ENCODE measurements at regions not wholly inside any gene's neighbourhood (a gene's known extent, or its start where the extent isn't known, plus 50 kb on each side); places are given as distances from the start of the nearest gene placed in this dataset.
"Not testable (repeated sequence)": the region's sequence is repeated elsewhere in the genome, so short reads cannot be mapped to it uniquely, and the experiment has no call there.

DNA sequence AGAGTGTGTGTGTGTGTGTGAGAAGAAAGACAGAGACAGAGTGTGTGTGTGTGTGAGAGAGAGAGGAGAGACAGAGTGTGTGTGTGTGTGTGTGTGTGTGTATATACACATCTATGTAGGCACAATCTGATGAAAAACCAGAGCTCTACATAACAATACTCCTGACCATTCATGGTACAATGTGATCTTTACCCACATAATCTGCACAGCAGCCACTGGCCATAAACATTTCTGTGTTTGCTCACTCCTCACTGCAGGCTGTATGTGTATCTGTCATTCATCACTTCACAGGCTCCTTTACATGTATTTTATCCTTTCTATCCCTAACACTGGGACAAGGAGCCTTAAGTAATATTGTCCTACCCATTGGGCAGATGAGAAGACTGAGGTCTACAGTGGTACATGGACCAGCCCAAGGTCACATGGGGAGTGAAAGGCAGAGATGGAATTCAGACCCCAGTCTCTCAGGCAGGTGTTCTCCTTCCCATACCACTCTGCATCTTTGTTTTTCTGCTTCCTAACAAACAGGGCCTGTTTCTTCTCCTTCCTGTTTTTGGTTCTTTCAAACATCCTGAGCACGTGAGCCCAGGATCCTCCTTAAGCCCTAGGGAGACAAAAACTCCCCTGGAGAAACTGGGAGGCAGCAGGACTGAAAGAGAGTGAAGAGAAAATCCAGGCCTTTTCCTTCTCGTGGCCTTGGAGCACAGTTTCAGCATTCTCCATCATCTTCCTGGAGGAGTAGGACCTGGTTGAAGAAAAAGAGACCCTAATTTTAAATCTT, 201.7 kb upstream of the MSX2 start:
- no peak for DNase-seq (ENCODE audit: low spot score)

DNA sequence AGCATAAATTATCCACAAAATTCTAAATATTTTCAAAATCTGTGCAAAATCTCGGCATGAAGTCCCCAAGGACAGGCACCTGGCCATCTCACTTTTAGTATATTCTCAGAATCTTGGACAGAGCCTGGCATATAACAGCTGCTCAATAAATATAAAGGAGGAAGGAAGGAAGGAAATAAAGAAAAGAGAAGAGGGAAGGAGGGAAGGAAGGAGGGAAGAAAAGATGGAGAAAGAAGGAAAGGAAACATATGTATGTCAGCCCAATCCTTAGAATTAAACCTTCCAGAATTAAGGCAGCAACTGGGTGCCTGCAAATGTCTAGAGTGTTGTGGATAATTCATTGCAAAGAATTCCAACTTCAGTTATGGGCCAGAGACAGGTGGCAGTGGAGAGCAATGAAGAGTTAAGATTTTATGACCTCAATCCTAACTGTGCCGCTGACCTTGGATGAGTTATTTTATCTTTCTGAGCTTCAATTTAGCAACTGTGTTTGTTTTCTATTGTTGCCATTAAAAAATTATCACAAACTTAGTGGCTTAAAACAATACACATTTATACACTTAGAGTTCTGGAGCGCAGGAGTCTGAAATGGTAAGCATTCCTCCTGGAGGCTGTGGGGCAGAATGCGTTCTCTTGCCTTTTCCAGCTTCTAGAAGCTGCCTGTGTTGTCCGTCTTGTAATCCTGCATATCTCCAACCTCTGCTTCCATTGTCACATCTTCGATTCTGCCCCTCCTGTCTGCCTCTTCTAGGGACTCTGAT, 200.9 kb upstream of the MSX2 start:
- DNase-seq (ENCODE audit: low spot score), result no peak

DNA sequence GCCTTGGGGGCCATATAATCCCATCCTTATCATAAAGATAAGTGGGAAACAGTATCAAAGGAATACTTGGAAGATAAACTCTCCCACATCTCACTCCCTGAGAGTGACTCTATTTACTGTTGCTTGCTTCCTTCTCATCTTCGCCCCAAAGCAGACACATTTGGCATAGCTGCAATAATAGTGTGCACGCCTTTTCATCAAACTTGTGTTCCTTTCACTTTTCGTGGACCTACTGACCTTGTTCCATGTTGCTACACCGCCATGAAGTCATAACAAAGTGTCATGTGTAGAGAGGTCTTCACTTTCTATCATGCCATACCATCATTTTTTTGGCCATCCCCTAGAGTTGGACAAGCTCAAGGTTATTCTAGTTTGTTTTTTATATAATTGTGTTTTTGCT, 200.0 kb upstream of the MSX2 start:
- DNase-seq (ENCODE audit: low spot score), result no peak

DNA sequence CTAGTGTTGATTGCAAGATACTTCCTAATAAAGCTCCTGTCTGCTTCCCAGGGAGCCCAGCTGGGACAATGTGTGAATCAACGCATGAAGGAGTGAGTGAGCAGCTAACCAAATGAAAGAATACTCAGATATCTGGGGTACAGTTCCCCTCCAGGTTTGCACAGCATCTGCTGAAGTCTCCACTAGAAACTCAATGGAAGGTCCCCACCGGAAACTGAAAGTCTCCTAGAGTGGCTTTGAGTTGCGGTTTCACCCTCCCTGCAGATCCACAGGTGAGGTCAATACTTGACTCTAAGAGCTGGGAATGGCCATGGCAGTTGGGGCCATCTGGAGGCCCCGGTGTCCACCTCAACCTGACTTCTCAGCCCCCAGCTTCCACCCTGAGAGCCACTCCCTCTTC, 198.2 kb upstream of the MSX2 start:
- DNase-seq (ENCODE audit: low spot score), result no peak

DNA sequence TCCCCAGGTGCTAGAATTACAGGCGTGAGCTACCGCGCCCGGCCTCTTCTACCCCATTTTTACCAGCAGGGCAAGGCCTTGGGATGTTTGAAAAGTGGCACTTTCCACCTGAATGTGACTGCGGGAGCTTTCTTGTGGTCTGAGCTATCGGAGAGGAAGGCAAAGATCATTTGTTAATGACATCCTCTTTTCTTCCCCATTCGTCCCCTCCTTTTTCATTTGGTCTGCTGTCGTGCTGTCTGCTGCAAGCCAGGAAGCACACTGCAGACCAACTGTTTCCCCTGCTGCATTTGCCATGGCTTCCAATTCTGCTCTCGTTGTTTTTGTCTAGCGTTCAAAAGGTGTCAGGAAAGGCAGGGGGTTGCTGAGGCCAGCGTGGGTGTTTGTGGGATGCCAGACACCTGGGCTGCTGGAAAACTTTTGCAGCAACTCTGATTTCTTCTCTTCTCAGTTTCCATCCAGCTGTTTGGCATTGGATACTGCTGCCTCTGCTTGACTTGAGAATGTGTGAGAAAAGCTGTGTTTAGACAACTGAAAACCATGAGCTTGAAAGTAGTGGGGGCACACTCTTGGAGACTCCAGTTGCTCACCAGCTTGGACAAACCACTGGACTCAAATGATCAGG, 196.4 kb upstream of the MSX2 start:
- DNase-seq (ENCODE audit: low spot score), result no peak

DNA sequence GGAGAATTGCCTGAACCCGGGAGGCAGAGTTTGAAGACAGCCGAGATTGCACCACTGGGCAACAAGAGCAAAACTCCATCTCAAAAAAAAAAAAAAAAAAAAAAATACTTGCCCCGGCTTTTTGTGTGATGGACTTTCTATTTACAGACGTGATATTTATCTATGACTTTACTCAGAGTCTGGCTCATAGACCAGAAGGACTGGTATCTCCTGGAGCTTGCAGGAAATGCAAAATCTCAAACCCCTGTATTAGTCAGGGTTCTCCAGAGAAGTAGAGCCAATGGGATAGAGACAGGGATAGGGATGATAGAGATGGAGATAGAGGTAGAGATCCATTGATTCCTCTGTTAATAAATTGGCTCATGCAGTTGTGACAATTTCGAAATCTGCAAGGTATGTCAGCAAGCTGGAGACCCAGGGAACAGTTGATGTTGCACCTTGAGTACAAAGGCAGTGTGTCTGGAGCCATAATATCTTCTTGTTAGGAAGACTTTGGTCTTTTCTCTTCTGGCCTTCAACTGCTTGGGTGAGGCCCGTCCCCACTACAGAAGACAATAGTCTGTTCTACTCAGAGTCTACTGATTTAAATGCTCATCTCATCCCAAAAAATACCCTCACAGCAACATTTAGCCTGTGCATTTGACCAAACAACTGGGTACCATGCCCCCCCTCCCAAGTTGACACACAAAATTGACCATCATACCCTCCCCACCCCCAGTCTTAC, 195.4 kb upstream of the MSX2 start:
- DNase-seq (ENCODE audit: low spot score), result no peak

DNA sequence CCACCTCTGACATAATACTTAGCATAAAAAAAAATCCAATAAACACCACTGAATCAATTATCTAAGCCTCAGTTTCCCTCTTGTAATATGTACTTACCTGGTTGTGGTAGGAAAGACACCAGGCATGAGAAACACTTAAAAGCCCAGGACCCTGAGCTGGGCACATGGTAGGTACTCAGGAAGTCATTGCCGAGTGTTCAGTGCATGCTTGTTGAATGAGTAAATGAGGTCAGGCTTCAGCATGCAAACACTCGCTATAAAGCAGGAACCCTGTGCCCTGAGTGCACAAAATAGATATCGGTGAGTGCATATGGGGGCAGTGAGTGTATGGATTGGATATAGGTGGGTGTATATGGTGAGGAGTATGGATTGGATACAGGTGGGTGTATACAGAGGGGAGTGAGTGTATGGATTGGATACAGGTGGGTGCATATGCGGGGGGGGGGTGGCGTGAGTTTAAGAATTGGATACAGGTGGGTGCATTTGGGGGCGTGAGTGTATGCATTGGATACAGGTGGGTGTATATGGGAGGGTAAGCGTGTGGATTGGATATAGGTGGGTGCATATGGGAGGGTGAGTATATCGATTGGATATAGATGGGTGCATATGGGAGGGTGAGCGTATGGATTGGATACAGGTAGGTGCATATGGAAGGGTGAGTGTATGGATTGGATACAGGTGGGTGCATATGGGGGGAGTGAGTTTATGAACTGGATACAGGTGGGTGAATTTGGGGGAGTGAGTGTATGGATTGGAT, 194.3 kb upstream of the MSX2 start:
- DNase-seq (ENCODE audit: low spot score), result no peak

DNA sequence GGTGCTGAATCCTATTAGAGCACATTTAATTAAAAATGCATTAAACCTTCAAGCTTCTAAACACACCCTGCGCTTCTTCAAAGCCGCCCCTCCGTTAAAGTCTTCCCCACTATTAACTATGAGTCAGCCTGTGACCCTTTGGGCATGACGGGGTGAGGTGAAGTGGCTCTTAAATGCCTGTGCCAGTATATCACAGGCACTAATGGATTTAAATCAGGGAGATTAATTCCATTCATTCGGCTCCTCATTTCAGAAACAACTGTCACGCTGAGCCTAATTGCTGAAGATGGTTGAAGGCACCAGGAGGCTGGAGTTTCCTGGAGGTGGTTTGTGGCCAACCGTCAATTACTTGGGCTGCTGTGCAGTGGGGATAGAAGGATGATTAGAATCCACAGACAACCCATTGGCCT, 192.6 kb upstream of the MSX2 start:
- no peak for DNase-seq (ENCODE audit: low spot score)

DNA sequence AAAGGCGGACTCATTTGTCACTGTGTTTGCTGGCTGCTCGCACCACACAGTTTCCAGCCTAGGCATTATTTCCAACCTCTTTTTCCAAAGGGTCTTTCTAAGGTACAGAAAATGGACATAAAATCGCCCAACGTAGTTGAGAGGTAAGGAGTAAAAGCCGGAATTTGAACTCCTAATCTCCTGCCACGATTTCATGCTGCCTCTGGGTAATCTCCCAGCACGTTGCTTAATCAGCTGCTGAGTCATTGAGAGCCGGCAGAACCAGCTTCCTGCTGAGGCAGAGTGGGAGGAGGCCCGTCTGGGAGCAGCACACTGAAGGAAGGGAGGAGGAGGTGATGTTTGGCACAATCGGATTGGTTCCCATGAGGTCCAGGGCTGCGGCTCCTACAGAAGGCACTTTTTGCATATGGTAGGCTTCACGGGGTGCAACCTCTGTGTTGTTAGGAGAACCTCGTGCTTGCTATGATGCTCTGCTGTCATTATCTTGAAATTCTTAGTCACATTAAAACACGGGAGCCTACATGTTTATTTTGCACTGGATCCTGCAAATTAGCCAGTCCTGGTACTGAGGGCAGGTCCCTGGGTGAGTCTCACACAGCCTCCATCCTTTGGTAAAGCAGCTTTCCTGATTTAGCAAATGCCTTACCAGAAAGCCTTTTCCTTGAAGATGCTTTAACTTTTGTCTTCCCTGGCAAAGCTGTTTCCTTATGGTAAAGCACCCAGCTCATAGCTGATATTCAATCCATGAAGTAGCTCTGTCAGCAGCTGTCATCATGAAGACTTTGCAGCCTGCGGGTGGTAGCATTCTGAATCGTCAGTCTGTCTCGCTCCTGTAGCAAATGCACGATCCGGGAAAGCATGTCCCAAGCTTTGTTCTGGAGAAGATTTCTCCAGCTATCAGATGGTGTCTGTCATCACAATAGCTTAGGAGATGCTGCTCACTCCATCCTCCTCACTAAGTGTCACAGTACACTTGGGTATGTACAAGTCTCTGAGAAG, 191.6 kb upstream of the MSX2 start:
- peak; percentile 11 for DNase-seq (ENCODE audit: low spot score)

DNA sequence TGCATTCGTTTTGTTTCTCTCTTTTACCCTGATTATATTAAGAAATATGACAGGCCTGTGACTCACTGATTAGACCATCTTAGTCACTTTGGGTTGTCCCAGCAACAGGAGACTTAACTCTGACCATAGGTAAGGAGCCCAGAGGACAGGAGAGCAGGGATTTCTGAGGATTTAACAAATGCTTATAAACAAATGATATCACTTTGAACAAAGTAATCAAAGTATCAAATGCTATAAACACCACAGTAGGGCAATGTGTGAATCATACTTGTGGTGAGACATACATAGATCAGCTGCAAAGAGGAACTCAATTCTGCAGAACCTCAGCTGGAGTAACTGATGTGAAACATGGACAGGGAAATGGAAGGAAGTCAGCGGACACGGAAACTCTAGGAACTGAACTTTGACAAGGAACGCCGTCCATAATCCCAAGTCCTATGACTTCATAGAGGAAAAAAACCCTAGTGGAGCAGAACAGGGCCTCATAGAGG, 190.6 kb upstream of the MSX2 start:
- no peak for DNase-seq (ENCODE audit: low spot score)

DNA sequence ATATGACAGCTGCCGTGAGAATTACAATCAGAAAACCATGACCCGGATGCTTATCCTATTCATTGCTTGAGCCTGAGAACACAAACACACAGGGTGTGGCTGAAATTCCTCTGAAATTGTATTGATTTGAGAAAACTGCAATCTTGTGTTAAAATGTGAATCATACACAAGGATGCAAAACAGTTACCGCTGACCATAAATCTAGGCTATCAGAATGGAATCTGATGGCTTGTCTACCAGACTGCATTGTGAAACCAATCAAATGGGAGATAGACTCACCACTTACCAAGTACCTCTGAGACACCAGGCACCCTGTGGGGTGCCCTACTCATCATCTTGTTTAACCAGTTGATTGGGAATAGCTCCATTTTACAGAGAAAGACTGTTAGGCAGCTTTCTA, 188.7 kb upstream of the MSX2 start:
- no peak for DNase-seq (ENCODE audit: low spot score)

DNA sequence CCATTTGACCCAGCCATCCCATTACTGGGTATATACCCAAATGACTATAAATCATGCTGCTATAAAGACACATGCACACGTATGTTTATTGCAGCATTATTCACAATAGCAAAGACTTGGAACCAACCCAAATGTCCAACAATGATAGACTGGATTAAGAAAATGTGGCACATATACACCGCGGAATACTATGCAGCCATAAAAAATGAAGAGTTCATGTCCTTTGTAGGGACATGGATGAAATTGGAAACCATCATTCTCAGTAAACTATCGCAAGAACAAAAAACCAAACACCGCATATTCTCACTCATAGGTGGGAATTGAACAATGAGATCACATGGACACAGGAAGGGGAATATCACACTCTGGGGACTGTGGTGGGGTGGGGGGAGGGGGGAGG, 184.6 kb upstream of the MSX2 start:
- DNase-seq (ENCODE audit: low spot score), result not testable (repeated sequence)

DNA sequence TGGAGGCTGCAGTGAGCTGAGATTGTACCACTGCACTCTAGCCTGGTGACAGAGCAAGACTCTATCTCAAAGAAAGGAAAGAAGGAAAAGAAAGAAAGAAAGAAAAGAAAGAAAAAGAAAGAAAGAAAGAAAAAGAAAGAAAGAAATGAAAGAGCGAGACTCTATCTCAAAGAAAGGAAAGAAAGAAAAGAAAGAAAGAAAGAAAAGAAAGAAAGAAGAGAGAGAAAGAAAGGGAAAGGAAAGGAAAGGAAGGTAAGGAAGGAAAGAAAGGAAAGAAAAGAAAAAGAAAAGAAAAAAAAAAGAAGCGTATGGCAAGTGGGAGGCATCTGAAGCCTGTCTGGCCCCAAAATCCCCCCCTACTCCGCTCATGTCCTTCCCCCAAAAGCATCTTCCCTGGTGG, 182.3 kb upstream of the MSX2 start:
- no peak for DNase-seq (ENCODE audit: low spot score)

DNA sequence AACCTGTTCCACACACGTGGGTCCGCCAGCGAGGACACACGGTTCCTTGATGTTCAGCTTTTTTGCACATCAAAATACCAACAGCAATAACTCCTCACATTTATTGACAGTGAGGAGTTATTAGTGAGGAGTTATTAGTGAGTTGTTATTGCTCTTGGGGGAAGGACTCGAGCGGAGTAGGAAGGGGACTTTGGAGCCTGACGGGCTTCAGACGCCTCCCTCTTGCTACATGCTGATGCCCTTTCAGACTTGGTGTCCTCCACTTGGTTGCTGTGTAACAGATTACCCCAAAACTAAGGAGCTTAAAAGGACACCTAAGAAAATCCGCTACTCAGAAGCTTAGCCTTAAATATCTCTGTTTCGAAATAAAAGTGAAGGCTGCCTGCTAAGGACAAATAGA, 181.9 kb upstream of the MSX2 start:
- no peak for DNase-seq (ENCODE audit: low spot score)

DNA sequence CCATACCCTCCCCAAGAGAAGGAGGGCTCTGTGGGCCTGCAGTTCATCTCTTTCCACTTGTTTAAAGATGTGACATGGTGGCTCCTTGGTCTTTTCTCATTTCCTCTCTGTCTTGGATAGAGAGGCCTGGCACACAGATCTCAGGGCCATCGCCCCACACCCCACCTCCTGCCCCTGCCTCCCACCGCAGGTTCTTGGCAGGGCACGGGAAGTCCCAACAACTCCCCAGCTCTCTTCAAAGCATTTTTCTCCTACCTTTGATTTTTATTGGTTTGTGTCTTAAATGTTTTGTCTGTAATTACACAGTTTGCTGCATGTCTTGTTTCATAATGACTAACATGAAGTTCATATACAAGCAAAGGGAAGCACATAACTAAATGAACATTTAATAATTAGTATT, 178.5 kb upstream of the MSX2 start:
- DNase-seq (ENCODE audit: low spot score), result no peak

DNA sequence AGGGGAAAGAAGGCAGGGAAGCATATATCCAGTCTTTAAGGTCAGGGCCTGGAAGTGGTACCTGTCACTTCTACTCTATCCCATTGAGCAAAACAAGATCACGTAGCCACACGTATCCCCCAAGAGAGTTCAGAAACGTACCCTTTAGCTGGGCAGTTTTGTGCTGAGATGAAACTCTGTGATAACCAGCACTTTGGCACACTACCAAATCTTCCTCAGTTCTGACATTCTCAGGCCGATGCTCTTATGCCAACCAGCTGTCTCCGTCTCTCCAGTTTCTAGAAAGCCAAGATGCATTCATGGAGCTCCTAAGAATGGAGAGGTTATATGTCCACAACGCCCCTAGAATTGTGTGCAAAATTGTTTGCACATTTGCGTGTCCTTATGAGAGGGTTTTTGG, 176.6 kb upstream of the MSX2 start:
- no peak for DNase-seq (ENCODE audit: low spot score)

DNA sequence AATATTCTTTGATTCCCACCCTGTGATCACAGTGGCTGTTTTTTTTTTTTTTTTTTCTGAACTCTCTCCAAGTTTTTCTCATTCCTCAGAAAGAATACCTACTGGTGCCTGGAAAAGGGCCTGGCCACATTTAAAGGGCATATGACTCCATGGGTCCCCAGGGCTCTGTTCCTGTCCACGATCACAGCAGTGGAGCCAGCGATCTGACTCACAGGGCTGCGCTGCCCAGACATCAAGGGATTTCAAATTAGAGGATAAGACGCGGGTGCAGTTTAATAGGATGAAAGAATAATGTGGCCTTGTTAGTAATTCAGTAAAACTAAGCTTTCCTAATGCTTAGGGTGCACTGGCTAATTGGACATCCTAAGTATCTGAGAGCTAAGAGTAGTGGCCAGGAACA, 175.1 kb upstream of the MSX2 start:
- no peak for DNase-seq (ENCODE audit: low spot score)

DNA sequence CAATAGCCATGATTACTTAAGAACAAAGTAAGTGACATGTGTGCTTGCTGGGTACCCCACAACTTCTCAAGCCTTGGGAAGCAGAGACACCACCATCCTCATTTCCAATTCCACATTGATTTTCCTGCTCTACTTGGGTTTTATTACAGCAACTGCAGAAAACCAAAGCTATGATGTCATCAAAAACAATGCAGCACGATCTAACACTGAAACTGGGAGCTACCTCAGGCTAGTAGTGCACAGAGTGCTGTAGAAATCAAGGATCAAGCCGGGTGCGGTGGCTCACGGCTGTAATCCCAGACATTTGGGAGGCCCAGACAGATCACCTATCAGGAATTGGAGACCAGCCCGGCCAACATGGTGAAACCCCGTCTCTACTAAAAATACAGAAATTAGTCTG, 174.4 kb upstream of the MSX2 start:
- no peak for DNase-seq (ENCODE audit: low spot score)

DNA sequence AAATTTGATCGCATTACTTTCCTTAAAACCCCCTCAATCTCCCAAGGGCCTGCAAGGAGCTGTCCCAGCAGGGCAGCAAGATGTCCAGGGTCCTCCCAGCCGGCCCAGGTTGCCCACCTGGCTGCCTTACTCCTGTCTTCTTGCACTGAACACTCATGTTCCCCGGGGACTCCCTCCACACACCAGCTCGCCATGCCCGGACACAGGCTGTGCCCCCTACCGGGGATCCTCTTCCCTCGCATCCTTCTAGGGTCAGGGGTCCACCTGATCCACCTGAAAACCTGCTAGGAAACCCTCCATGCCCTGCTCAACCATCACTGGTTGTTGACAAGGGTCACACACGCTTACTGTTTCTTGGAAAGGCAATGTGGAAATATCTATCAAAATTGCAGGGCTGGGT, 172.0 kb upstream of the MSX2 start:
- no peak for DNase-seq (ENCODE audit: low spot score)

DNA sequence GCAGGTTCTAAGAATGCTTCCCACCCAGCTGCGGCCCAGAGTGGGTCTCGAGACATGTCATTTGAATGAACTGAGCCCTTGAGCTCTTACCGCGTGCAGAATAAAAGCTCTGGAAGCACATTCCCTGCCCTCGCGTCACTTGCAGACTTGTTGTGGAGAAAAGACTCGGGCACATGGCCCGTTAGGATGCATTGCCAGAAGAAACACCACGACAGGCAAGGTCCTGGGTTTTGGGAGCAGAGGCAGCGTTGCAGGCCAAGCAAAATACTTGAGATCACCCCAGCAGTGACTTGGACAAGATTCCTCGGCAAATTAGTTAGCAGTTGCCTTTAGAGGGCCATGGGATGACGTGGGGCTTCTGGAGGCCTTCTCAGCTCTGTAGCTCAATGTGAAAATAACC, 170.8 kb upstream of the MSX2 start:
- no peak for DNase-seq (ENCODE audit: low spot score)

Data from hematopoietic multipotent progenitor cell treated with erythropoietin and hydrocortisone succinate and interleukin-3 and kit ligand, for 17 days (in vitro differentiated cells).